Liver (tissue), 8 donors: ENCODE measurements at regions not wholly inside any gene's neighbourhood (a gene's known extent, or its start where the extent isn't known, plus 50 kb on each side); places are given as distances from the start of the nearest gene placed in this dataset.

Experiments
- DNase-seq: peaks from one replicate; pipeline ENCODE4 v3.0.0-alpha.2; 2017; ENCODE audit warnings: low spot score
- H3K27ac ChIP-seq, 2 donors: one replicate each; pipeline ENCODE4 v1.7.0; 2013; ENCODE audit warnings: inconsistent platforms in 2 of 2, low read length in 2 of 2, control low read depth in 1 of 2, low read depth in 1 of 2, mild to moderate bottlenecking in 1 of 2
- H3K27me3 ChIP-seq, 4 donors: one replicate each; pipeline versions ENCODE4 v1.6.1 to v1.7.0; 2013; ENCODE audit warnings: low read length in 3 of 4, inconsistent platforms in 1 of 4, mild to moderate bottlenecking in 1 of 4, moderate library complexity in 1 of 4; ENCODE audit not compliant: control insufficient read depth in 4 of 4, insufficient read depth in 4 of 4
- H3K36me3 ChIP-seq, 4 donors: one replicate each; pipeline versions ENCODE4 v1.6.1 to v1.7.0; 2013; ENCODE audit warnings: low read length in 3 of 4, mild to moderate bottlenecking in 3 of 4, low read depth in 1 of 4, moderate library complexity in 1 of 4; ENCODE audit not compliant: control insufficient read depth in 4 of 4, insufficient read depth in 3 of 4
- H3K4me1 ChIP-seq, 4 donors: one replicate each; pipeline versions ENCODE4 v1.6.1 to v1.7.0; 2013; ENCODE audit warnings: low read length in 3 of 4, mild to moderate bottlenecking in 3 of 4, moderate library complexity in 1 of 4; ENCODE audit not compliant: control insufficient read depth in 4 of 4, insufficient read depth in 4 of 4
- H3K4me3 ChIP-seq, 3 donors: one replicate each; pipeline versions ENCODE4 v1.6.1 to v1.7.0; 2013; ENCODE audit warnings: low read length in 3 of 3, control low read depth in 1 of 3, low read depth in 1 of 3, mild to moderate bottlenecking in 1 of 3
- H3K9ac ChIP-seq, 2 donors: one replicate each; pipeline ENCODE4 v1.7.0; 2013; ENCODE audit warnings: low read length in 2 of 2, mild to moderate bottlenecking in 2 of 2, moderate library complexity in 2 of 2, control low read depth in 1 of 2, low read depth in 1 of 2
- H3K9me3 ChIP-seq, 4 donors: one replicate each; pipeline versions ENCODE4 v1.6.1 to v1.7.0; 2013; ENCODE audit warnings: low read length in 3 of 4; ENCODE audit not compliant: control insufficient read depth in 4 of 4
- EGR1 ChIP-seq, 2 donors: IDR thresholded peaks; 2 replicates each; pipeline ENCODE4 v1.6.1; 2016 to 2018; ENCODE audit warnings: antibody characterized with exemption in 2 of 2, low read depth in 2 of 2
- FOXA1 ChIP-seq: IDR thresholded peaks from 2 replicates; pipeline ENCODE4 v1.6.1; 2016; ENCODE audit warnings: antibody characterized with exemption
- FOXA2 ChIP-seq: IDR thresholded peaks from 2 replicates; pipeline ENCODE4 v1.6.1; 2016; ENCODE audit warnings: antibody characterized with exemption
- GABPA ChIP-seq, 2 donors: IDR thresholded peaks in 1 of 2; conservative IDR thresholded peaks in 1 of 2; 2 replicates each; pipeline ENCODE4 v1.6.1; 2016; ENCODE audit warnings: antibody characterized with exemption in 2 of 2, mild to moderate bottlenecking in 1 of 2, moderate library complexity in 1 of 2
- HNF4A ChIP-seq, 2 donors: conservative IDR thresholded peaks; 2 replicates each; pipeline ENCODE4 v1.6.1; 2016; ENCODE audit warnings: antibody characterized with exemption in 2 of 2, mild to moderate bottlenecking in 2 of 2
- HNF4G ChIP-seq: IDR thresholded peaks from 2 replicates; pipeline ENCODE4 v1.6.1; 2016; ENCODE audit warnings: antibody characterized with exemption
- JUND ChIP-seq, 2 donors: IDR thresholded peaks; 2 replicates each; pipeline ENCODE4 v1.6.1; 2016; ENCODE audit warnings: antibody characterized with exemption in 2 of 2
- NR2F2 ChIP-seq: IDR thresholded peaks from 2 replicates; pipeline ENCODE4 v1.6.1; 2016; ENCODE audit warnings: antibody characterized with exemption
- RAD21 ChIP-seq, 2 donors: IDR thresholded peaks; 2 replicates each; pipeline ENCODE4 v1.6.1; 2016; ENCODE audit warnings: antibody characterized with exemption in 2 of 2, mild to moderate bottlenecking in 2 of 2
- SP1 ChIP-seq: IDR thresholded peaks from 2 replicates; pipeline ENCODE4 v1.6.1; 2018; ENCODE audit warnings: antibody characterized with exemption, mild to moderate bottlenecking
- TAF1 ChIP-seq: conservative IDR thresholded peaks from 2 replicates; pipeline ENCODE4 v1.6.1; 2016; ENCODE audit warnings: antibody characterized with exemption, mild to moderate bottlenecking
- WGBS: extraction: QIAGEN DNeasy Blood & Tissue Kit; methylation state at CpG from one replicate; pipeline ENCODE4 v1.1.7; 2013; 5-methylcytosine and 5-hydroxymethylcytosine counted together
- TF ChIP-seq, protein P1 (sequence below): IDR thresholded peaks from 2 replicates; pipeline ENCODE4 v1.6.1; 2016; ENCODE audit warnings: antibody characterized with exemption
- TF ChIP-seq, protein P2 (sequence below): IDR thresholded peaks from 2 replicates; pipeline ENCODE4 v1.6.1; 2016; ENCODE audit warnings: antibody characterized with exemption, mild to moderate bottlenecking
- TF ChIP-seq, protein P3 (sequence below): IDR thresholded peaks from 2 replicates; pipeline ENCODE4 v1.6.1; 2016; ENCODE audit warnings: antibody characterized with exemption
- TF ChIP-seq, protein P4 (sequence below): fragments of 150-350 bp; IDR thresholded peaks from 2 replicates; pipeline ENCODE4 v1.5.1; 2017; ENCODE audit warnings: improper control_type of control experiment, low read depth, low read length; ENCODE audit not compliant: missing input control
- TF ChIP-seq, protein P5 (sequence below): IDR thresholded peaks from 2 replicates; pipeline ENCODE4 v1.6.1; 2016; ENCODE audit warnings: antibody characterized with exemption
- donor health status: healthy.
- donor health status: healthy.
- donor health status: healthy.
- donor health status: healthy.
- donor health status: healthy.

DNA sequence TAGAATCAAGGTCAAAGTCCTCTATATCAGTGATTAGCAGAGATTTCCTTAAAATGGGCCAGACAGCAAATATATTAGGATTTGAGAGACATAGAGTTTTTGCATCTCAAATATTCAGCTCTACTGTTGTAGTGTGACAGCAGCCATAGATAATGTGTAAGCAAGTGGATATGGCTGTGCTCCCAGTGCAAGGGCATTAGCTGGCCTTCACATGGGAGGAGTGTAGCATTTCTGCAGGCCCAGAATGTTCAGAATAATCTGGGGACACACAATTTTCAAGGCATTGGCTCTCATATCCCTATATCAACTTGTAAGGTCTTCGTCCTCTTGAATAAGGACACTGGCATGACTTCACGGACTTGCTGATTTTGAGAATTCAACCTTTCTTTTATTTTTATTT is 402.3 kb upstream of the ADAMTS5 start:
- H3K27me3 ChIP-seq: peaks cover 0 to 3% (median 0%) of the 10 kb centered on the region in 4 donors
- no peaks in the 10 kb centered on the region for H3K36me3 ChIP-seq
- DNase-seq: no peak
- no peak overlapping the region for H3K4me3 ChIP-seq
- H3K9ac ChIP-seq: no peak overlapping the region
- TF ChIP-seq EGR1 (IDR thresholded peaks at IDR 0.05; ENCODE audit: low read depth in 2 of 2) (no peak), FOXA2 (no peak), TAF1 (no peak), NR2F2 (no peak), JUND (IDR thresholded peaks at IDR 0.05) (no peak)
- TF ChIP-seq, protein P1, sequence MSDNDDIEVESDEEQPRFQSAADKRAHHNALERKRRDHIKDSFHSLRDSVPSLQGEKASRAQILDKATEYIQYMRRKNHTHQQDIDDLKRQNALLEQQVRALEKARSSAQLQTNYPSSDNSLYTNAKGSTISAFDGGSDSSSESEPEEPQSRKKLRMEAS: no peak
- TF ChIP-seq, protein P2, sequence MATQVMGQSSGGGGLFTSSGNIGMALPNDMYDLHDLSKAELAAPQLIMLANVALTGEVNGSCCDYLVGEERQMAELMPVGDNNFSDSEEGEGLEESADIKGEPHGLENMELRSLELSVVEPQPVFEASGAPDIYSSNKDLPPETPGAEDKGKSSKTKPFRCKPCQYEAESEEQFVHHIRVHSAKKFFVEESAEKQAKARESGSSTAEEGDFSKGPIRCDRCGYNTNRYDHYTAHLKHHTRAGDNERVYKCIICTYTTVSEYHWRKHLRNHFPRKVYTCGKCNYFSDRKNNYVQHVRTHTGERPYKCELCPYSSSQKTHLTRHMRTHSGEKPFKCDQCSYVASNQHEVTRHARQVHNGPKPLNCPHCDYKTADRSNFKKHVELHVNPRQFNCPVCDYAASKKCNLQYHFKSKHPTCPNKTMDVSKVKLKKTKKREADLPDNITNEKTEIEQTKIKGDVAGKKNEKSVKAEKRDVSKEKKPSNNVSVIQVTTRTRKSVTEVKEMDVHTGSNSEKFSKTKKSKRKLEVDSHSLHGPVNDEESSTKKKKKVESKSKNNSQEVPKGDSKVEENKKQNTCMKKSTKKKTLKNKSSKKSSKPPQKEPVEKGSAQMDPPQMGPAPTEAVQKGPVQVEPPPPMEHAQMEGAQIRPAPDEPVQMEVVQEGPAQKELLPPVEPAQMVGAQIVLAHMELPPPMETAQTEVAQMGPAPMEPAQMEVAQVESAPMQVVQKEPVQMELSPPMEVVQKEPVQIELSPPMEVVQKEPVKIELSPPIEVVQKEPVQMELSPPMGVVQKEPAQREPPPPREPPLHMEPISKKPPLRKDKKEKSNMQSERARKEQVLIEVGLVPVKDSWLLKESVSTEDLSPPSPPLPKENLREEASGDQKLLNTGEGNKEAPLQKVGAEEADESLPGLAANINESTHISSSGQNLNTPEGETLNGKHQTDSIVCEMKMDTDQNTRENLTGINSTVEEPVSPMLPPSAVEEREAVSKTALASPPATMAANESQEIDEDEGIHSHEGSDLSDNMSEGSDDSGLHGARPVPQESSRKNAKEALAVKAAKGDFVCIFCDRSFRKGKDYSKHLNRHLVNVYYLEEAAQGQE: no peak
- TF ChIP-seq, protein P3, sequence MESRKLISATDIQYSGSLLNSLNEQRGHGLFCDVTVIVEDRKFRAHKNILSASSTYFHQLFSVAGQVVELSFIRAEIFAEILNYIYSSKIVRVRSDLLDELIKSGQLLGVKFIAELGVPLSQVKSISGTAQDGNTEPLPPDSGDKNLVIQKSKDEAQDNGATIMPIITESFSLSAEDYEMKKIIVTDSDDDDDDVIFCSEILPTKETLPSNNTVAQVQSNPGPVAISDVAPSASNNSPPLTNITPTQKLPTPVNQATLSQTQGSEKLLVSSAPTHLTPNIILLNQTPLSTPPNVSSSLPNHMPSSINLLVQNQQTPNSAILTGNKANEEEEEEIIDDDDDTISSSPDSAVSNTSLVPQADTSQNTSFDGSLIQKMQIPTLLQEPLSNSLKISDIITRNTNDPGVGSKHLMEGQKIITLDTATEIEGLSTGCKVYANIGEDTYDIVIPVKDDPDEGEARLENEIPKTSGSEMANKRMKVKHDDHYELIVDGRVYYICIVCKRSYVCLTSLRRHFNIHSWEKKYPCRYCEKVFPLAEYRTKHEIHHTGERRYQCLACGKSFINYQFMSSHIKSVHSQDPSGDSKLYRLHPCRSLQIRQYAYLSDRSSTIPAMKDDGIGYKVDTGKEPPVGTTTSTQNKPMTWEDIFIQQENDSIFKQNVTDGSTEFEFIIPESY: no peak
- 82% methylated on average over 2 of the region's 2 CpGs for WGBS
- H3K4me1 ChIP-seq: no peaks in the 10 kb centered on the region
- no peak overlapping the region for H3K27ac ChIP-seq
- H3K9me3 ChIP-seq: no peaks in the 10 kb centered on the region

DNA sequence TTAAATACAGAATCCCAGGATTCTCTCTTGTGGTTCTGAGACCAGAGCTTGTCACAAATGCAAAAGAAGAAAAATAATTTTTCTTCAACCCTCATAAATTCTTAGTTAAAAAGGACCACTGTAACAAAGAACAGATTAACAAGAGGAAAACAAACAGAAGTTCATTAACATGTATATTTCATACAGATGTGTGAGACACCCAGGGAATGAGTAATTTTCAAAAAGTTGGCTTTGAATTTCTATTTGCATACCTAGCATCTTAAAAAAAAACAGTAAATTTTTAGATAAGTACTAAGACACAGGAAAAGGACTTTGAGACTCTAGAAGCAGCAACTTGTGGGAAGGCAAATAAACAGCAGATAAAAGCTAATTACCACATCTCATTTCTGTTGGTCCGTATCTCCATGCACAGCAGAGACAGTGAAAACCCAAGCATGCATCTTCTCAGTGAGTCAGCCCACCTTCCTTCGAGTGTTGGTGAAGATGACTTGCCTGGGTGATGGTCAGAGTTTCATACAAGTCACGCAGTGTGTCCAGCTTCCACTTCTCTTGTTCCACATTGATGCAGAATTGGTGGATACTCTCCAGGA is 399.9 kb upstream of the ADAMTS5 start:
- TF ChIP-seq RAD21 (IDR thresholded peaks at IDR 0.05) (no peak), HNF4G (no peak), NR2F2 (no peak)
- Histone ChIP-seq H3K4me1 (no peaks in the 10 kb centered on the region), H3K27ac (no peak overlapping the region), H3K27me3 (peaks cover 0 to 3% (median 0%) of the 10 kb centered on the region in 4 donors), H3K9me3 (no peaks in the 10 kb centered on the region), H3K4me3 (no peak overlapping the region), H3K9ac (no peak overlapping the region), H3K36me3 (no peaks in the 10 kb centered on the region)
- WGBS: 56% methylated on average over 3 of the region's 3 CpGs
- no peak for DNase-seq

DNA sequence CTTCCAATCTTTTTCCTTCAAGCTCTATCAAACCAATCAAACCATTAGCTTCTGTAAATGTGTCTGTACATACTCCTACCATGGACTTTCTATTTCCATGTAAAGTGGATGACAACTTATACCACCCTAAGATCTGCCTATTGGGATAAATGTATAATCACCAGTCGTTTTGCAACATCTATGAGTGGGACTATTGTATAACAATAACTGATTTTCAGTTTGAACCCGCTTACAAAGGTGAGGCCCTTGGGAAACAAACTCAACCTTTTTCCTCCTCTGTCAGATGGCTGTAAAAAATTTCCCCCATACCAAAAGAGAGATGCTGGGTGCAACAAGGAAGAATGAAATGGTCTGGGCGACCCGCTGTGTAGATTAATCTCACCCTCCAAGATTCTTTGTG is 399.1 kb upstream of the ADAMTS5 start:
- H3K9ac ChIP-seq: no peak overlapping the region
- H3K27ac ChIP-seq: no peak overlapping the region
- peaks cover 0 to 3% (median 0%) of the 10 kb centered on the region in 4 donors for H3K27me3 ChIP-seq
- H3K4me1 ChIP-seq: no peaks in the 10 kb centered on the region
- no peaks in the 10 kb centered on the region for H3K36me3 ChIP-seq
- WGBS: 78% methylated on average over 4 of the region's 4 CpGs
- H3K4me3 ChIP-seq: no peak overlapping the region
- DNase-seq: no peak
- H3K9me3 ChIP-seq: no peaks in the 10 kb centered on the region
- TF ChIP-seq SP1 (no peak), EGR1 (IDR thresholded peaks at IDR 0.05; ENCODE audit: low read depth in 2 of 2) (no peak), NR2F2 (no peak), GABPA (IDR thresholded peaks at IDR 0.05 in 1 of 2, conservative IDR thresholded peaks at IDR 0.05 in 1 of 2) (no peak), TAF1 (no peak), HNF4A (conservative IDR thresholded peaks at IDR 0.05) (no peak), FOXA1 (no peak), JUND (IDR thresholded peaks at IDR 0.05) (no peak), FOXA2 (no peak), HNF4G (no peak)
- TF ChIP-seq, protein P1: no peak
- TF ChIP-seq, protein P4, sequence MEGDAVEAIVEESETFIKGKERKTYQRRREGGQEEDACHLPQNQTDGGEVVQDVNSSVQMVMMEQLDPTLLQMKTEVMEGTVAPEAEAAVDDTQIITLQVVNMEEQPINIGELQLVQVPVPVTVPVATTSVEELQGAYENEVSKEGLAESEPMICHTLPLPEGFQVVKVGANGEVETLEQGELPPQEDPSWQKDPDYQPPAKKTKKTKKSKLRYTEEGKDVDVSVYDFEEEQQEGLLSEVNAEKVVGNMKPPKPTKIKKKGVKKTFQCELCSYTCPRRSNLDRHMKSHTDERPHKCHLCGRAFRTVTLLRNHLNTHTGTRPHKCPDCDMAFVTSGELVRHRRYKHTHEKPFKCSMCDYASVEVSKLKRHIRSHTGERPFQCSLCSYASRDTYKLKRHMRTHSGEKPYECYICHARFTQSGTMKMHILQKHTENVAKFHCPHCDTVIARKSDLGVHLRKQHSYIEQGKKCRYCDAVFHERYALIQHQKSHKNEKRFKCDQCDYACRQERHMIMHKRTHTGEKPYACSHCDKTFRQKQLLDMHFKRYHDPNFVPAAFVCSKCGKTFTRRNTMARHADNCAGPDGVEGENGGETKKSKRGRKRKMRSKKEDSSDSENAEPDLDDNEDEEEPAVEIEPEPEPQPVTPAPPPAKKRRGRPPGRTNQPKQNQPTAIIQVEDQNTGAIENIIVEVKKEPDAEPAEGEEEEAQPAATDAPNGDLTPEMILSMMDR: no peak
- TF ChIP-seq, protein P5, sequence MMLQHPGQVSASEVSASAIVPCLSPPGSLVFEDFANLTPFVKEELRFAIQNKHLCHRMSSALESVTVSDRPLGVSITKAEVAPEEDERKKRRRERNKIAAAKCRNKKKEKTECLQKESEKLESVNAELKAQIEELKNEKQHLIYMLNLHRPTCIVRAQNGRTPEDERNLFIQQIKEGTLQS: no peak
- TF ChIP-seq, protein P3: no peak
